GM12872 (cell line): ENCODE measurements at regions not wholly inside any gene's neighbourhood (a gene's known extent, or its start where the extent isn't known, plus 50 kb on each side); places are given as distances from the start of the nearest gene placed in this dataset.

ENCODE experiments used
- CTCF ChIP-seq: IDR thresholded peaks from 3 replicates; pipeline ENCODE4 v1.5.1; 2011; ENCODE audit warnings: low read depth, mild to moderate bottlenecking, low read length, moderate library complexity; ENCODE audit not compliant: insufficient read depth

GRCh38 chr18:54662986-54663385 lies 71.9 kb downstream of the DYNAP start:
- no peak for TF ChIP-seq CTCF

GRCh38 chr18:54671291-54671881 lies 80.3 kb downstream of the DYNAP start:
- TF ChIP-seq CTCF: peak; percentile 37; the same call in 2 of the 3 replicates

- TF ChIP-seq CTCF: no peak
These were observed 81.1 kb downstream of the DYNAP start for GRCh38 chr18:54672109-54672508.

GRCh38 chr18:54672846-54673475 lies 81.9 kb downstream of the DYNAP start:
- TF ChIP-seq CTCF: no peak

GRCh38 chr18:54673936-54674335 lies 82.9 kb downstream of the DYNAP start:
- TF ChIP-seq CTCF: no peak

- TF ChIP-seq CTCF: no peak
These were observed 84.0 kb downstream of the DYNAP start for GRCh38 chr18:54675076-54675475.

- peak; percentile 24; the same call in 1 of the 3 replicates for TF ChIP-seq CTCF
These were observed 88.5 kb downstream of the DYNAP start for GRCh38 chr18:54679318-54680149.
